Duodenal mucosa (tissue), 2 donors: ENCODE measurements at regions not wholly inside any gene's neighbourhood (a gene's known extent, or its start where the extent isn't known, plus 50 kb on each side); places are given as distances from the start of the nearest gene placed in this dataset.

Experiments
- H3K27ac ChIP-seq: one replicate; pipeline ENCODE4 v1.7.0; 2013; ENCODE audit warnings: low read depth, low read length
- H3K27me3 ChIP-seq, 2 donors: one replicate each; pipeline ENCODE4 v1.7.0; 2013; ENCODE audit warnings: low read length in 2 of 2, control low read depth in 1 of 2; ENCODE audit not compliant: insufficient read depth in 2 of 2, control insufficient read depth in 1 of 2
- H3K36me3 ChIP-seq, 2 donors: one replicate each; pipeline ENCODE4 v1.7.0; 2013; ENCODE audit warnings: low read length in 2 of 2, control low read depth in 1 of 2; ENCODE audit not compliant: insufficient read depth in 2 of 2, control insufficient read depth in 1 of 2
- H3K4me1 ChIP-seq, 2 donors: one replicate each; pipeline ENCODE4 v1.7.0; 2013; ENCODE audit warnings: low read length in 2 of 2, control low read depth in 1 of 2; ENCODE audit not compliant: insufficient read depth in 2 of 2, control insufficient read depth in 1 of 2
- H3K4me3 ChIP-seq, 2 donors: one replicate each; pipeline ENCODE4 v1.7.0; 2013; ENCODE audit warnings: low read length in 2 of 2, low read depth in 1 of 2
- H3K9ac ChIP-seq, 2 donors: one replicate each; pipeline ENCODE4 v1.7.0; 2013; ENCODE audit warnings: low read length in 2 of 2, low read depth in 1 of 2
- H3K9me3 ChIP-seq, 2 donors: one replicate each; pipeline ENCODE4 v1.7.0; 2013; ENCODE audit warnings: low read length in 2 of 2, control low read depth in 1 of 2; ENCODE audit not compliant: control insufficient read depth in 1 of 2

DNA sequence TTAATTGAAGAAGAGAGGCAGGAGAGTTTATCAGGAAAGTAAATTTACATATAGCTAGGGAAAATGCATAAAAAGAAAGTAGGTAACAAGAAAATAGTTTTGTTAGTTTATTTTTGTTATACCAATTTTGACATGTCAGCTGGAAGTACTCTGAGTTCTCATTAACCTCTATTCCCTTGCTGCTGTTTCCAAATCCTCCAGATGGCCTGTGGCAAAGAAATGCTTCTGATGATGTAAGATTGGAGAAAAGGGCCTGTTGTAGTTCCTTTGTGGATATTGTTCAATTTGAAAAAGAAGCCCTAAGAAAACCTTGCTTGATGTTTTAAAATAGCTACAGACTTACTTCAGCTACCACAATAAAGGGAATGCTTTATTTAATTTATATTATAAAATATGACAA, 192.9 kb upstream of the SLITRK3 start:
- Histone ChIP-seq H3K4me3 (no peak overlapping the region), H3K27ac (no peak overlapping the region), H3K9ac (no peak overlapping the region), H3K9me3 (no peaks in the 10 kb centered on the region), H3K27me3 (no peaks in the 10 kb centered on the region), H3K4me1 (no peaks in the 10 kb centered on the region), H3K36me3 (no peaks in the 10 kb centered on the region)

DNA sequence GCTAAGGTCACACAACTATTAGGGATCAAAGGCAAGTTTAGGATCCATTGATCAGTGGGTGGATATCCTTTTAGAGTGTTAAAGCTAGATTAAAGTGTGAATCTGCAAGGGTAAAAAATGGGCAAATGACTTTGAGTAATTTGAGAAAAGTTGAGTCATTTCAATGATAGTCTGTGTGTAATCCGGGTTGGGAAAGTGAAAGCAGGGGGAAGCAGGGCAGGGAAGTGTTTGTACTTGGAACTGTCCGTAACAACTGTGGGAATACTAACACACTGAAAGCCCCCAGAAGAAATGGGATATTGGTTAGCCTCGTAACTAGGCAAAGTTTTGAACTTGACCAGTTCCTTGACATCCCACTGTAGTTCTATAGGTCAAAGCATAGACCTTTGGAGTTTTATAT, 187.2 kb upstream of the SLITRK3 start:
- Histone ChIP-seq H3K4me3 (no peak overlapping the region), H3K9me3 (no peaks in the 10 kb centered on the region), H3K36me3 (no peaks in the 10 kb centered on the region)

DNA sequence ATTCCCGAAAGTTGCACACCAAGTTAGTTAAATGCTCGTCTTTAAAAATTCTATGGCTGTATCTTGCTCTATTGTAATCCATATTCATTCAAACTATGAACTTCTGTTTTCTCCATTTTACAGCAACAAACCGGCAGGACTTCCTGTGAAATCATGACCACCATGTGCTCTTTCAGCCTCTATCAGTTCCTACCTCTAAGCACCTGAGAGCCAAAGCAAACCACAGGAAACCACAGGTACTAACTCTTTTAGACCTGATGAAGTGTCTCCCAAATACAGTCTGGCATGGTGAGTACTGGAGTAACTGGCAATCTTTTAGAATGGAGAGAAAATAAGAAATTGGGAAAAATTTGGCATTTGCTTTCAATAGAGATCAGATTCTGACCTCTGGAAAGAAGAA, 186.5 kb upstream of the SLITRK3 start:
- no peaks in the 10 kb centered on the region for H3K4me1 ChIP-seq
- no peaks in the 10 kb centered on the region for H3K9me3 ChIP-seq
- no peak overlapping the region for H3K27ac ChIP-seq
- H3K9ac ChIP-seq, result no peak overlapping the region
- no peaks in the 10 kb centered on the region for H3K36me3 ChIP-seq
- no peaks in the 10 kb centered on the region for H3K27me3 ChIP-seq
- H3K4me3 ChIP-seq, result no peak overlapping the region

More for the DNA sequence above, 187.2 kb upstream of the SLITRK3 start:
- Histone ChIP-seq H3K27me3 (no peaks in the 10 kb centered on the region), H3K4me1 (no peaks in the 10 kb centered on the region), H3K27ac (no peak overlapping the region), H3K9ac (no peak overlapping the region)

DNA sequence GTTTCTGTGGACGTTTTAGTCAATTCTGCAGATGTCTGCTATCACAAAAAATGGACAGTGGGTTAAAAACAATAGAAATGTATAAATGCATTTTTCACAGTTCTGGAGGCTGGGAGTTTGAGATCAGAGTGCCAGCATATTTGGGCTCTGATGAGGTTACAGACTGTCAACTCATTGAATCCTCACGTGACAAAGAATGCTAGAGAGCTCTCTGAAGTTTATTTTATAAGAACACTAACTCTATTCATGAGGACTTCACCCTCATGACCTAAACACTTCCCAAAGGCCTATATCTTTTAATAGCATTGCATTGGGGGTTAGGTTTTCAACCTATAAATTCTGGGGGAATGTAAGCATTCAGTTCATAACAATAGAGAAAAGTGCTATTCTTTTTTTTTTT, 182.6 kb upstream of the SLITRK3 start:
- Histone ChIP-seq H3K27me3 (no peaks in the 10 kb centered on the region), H3K36me3 (no peaks in the 10 kb centered on the region), H3K27ac (no peak overlapping the region), H3K4me3 (no peak overlapping the region), H3K9me3 (no peaks in the 10 kb centered on the region), H3K4me1 (no peaks in the 10 kb centered on the region), H3K9ac (no peak overlapping the region)

DNA sequence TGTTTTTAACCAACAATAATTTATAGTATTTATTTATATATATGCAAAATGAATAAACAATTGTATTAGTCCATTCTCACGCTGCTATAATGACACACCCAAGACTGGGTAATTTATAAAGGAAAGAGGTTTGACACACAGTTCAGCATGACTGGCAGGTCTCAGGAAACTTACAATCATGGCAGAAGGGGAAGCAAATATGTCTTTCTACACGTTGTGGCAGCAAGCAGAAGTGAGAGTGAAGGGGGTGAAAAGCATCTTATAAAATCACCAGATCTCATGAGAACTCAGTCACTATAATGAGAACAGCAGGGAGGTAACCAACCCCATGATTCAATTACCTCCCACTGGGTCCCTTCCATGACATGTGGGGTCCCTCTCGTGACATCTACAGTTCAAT, 162.8 kb upstream of the SLITRK3 start:
- Histone ChIP-seq H3K9ac (no peak overlapping the region), H3K27ac (no peak overlapping the region), H3K27me3 (no peaks in the 10 kb centered on the region), H3K4me1 (no peaks in the 10 kb centered on the region), H3K4me3 (no peak overlapping the region), H3K9me3 (no peaks in the 10 kb centered on the region), H3K36me3 (no peaks in the 10 kb centered on the region)

DNA sequence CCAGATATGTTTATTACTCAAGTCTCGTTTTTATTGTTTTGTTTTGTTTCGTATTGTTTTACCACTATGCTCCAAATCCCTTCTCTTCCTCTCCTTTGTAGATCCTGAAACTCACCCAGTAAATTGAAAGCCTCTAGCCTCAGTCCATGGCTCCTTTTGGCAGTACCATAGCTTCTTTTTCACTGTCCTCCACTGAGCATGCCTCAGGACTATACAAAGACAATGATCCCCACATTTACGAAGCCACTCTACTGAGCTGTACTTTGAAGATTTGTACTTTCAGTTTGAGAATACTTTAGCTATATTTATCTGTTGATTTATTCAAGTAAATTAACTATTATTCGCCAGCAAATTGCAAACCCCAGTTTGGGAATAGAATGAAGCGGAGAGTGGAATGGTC, 159.1 kb upstream of the SLITRK3 start:
- Histone ChIP-seq H3K9me3 (no peaks in the 10 kb centered on the region), H3K4me3 (no peak overlapping the region), H3K4me1 (no peaks in the 10 kb centered on the region), H3K36me3 (no peaks in the 10 kb centered on the region), H3K9ac (no peak overlapping the region), H3K27me3 (no peaks in the 10 kb centered on the region), H3K27ac (no peak overlapping the region)

DNA sequence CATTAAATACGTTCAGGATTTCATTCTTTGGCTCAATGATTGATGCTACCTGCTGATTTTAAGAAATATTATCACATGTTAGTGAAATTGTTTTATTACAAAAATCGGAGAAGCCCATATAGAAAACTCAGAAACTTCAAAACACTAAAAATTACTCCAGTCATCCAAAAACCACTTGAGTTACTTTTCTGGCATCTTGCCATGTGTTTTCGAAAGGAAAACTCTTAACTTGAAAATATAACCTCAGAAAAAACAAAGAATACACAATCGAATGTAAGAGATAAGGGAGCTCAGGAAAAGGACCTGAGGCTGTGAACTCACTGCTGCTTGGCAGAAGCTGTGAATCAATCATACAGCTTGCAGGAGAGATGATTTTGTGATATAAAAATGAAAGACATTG, 151.3 kb upstream of the SLITRK3 start:
- H3K9me3 ChIP-seq, result no peaks in the 10 kb centered on the region
- no peak overlapping the region for H3K4me3 ChIP-seq
- H3K36me3 ChIP-seq, result no peaks in the 10 kb centered on the region
- H3K27me3 ChIP-seq, result no peaks in the 10 kb centered on the region
- no peak overlapping the region for H3K27ac ChIP-seq
- H3K4me1 ChIP-seq, result no peaks in the 10 kb centered on the region
- no peak overlapping the region for H3K9ac ChIP-seq

DNA sequence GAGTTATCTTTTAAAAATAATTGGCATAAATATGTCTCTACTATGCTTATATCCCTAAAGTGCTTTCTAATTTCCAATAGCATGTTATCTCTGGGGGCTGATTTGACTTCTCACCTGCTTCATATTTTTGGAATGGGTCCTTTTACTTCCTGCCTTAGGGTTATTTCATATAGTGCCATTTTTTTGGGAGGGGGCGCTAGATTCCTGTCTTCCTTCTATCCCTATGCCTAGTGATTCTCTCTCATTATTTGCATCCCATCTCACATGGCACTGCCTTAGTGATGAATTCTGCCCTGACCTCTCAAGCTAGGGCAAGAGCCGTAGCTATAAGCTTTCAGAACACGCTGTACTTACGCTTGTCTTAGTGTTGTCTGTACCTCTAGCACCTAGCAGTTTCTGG, 150.3 kb upstream of the SLITRK3 start:
- H3K9me3 ChIP-seq, result no peaks in the 10 kb centered on the region
- H3K4me3 ChIP-seq, result no peak overlapping the region
- H3K27me3 ChIP-seq, result no peaks in the 10 kb centered on the region
- no peak overlapping the region for H3K9ac ChIP-seq
- no peak overlapping the region for H3K27ac ChIP-seq
- no peaks in the 10 kb centered on the region for H3K36me3 ChIP-seq
- no peaks in the 10 kb centered on the region for H3K4me1 ChIP-seq

DNA sequence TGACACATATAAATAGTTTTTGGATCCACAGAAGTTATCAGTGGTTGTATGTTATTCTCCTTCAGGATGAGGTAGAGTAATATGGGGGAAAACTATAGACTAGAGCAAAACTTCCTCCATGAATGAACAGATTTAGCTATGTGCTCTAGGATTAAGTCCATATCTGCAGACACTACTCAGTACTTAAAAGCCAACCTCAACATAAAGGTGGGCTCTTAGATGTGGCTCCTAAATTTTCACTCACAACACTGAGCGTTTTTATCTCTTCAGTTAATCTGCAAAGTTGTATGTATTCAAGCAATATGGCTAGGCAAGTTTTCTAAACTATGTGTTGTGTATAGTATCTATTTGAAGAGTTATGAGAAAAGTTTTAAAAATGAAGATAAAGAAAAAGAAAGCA, 147.0 kb upstream of the SLITRK3 start:
- no peaks in the 10 kb centered on the region for H3K27me3 ChIP-seq
- H3K4me1 ChIP-seq, result no peaks in the 10 kb centered on the region
- no peak overlapping the region for H3K27ac ChIP-seq
- no peak overlapping the region for H3K4me3 ChIP-seq
- no peak overlapping the region for H3K9ac ChIP-seq
- H3K9me3 ChIP-seq, result no peaks in the 10 kb centered on the region
- no peaks in the 10 kb centered on the region for H3K36me3 ChIP-seq

DNA sequence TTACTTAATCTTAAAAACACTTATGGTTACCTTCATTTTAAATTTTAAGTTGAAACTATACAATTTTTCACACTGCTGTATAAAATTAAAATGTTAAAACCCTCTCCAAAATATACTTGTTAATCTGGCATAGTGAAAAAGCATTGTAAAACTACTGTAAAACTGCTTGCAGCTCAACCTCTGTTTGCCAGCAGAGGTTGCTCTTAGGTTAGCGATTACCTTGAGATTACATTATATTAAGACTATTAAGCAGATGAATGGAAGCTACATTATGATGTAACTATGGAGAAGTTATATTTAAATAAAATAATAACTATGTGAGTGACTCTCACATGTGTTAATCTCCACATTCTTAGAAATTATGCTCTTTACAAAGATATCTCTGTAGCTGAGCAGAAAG, 143.6 kb upstream of the SLITRK3 start:
- Histone ChIP-seq H3K9me3 (no peaks in the 10 kb centered on the region), H3K27me3 (no peaks in the 10 kb centered on the region), H3K27ac (no peak overlapping the region), H3K9ac (no peak overlapping the region), H3K4me3 (no peak overlapping the region), H3K4me1 (no peaks in the 10 kb centered on the region), H3K36me3 (no peaks in the 10 kb centered on the region)

DNA sequence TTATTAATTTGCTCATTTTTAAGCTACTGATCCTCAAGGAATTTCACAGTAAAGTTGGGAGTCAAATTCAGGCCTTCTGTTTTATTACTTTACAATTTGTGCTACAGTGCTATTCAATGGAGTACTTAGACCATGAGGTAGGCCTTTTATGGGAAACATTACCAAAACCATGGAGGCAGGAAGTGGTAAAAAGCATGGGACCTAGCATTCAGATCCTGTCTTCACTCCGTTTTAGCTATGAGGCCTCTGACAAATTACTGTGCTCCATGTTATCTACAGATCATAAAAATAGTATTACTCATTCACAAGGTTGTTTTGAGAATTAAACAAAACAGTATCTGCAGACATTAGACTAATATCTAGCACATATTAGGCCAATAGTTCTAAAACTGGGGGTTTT, 140.6 kb upstream of the SLITRK3 start:
- no peak overlapping the region for H3K9ac ChIP-seq
- H3K9me3 ChIP-seq, result no peaks in the 10 kb centered on the region
- H3K36me3 ChIP-seq, result no peaks in the 10 kb centered on the region
- H3K4me1 ChIP-seq, result no peaks in the 10 kb centered on the region
- H3K4me3 ChIP-seq, result no peak overlapping the region
- no peak overlapping the region for H3K27ac ChIP-seq
- H3K27me3 ChIP-seq, result no peaks in the 10 kb centered on the region
